Lung (tissue), 11 donors: ENCODE measurements at regions not wholly inside any gene's neighbourhood (a gene's known extent, or its start where the extent isn't known, plus 50 kb on each side); places are given as distances from the start of the nearest gene placed in this dataset.

Experiments used
- ATAC-seq: fragments of 200-7000 bp; cut with Tn5 transposase; one replicate; pipeline ENCODE4 v1.9.1; 2020; ENCODE audit warnings: moderate number of reproducible peaks; ENCODE audit not compliant: insufficient read depth, low FRiP score
- DNase-seq, 3 donors: peaks; one replicate each; pipeline ENCODE4 v3.0.0-alpha.2; 2013 to 2017
- H3K27ac ChIP-seq, 2 donors: one replicate each; pipeline ENCODE4 v1.5.1; 2013; ENCODE audit warnings: mild to moderate bottlenecking in 2 of 2, moderate library complexity in 2 of 2, control low read depth in 1 of 2, inconsistent platforms in 1 of 2, low read depth in 1 of 2, low read length in 1 of 2
- H3K27me3 ChIP-seq, 3 donors: one replicate each; pipeline ENCODE4 v1.5.1; 2013; ENCODE audit warnings: low read length in 2 of 3; ENCODE audit not compliant: control insufficient read depth in 3 of 3, insufficient read depth in 3 of 3
- H3K36me3 ChIP-seq, 4 donors: one replicate each; pipeline ENCODE4 v1.5.1; 2013; ENCODE audit warnings: low read length in 4 of 4, mild to moderate bottlenecking in 1 of 4, moderate library complexity in 1 of 4; ENCODE audit not compliant: control insufficient read depth in 4 of 4, insufficient read depth in 4 of 4
- H3K4me1 ChIP-seq, 5 donors: one replicate each; pipeline ENCODE4 v1.5.1; 2013; ENCODE audit warnings: low read length in 5 of 5, mild to moderate bottlenecking in 2 of 5, moderate library complexity in 1 of 5; ENCODE audit not compliant: control insufficient read depth in 5 of 5, insufficient read depth in 5 of 5
- H3K4me3 ChIP-seq: one replicate; pipeline ENCODE4 v1.5.1; 2013; ENCODE audit warnings: mild to moderate bottlenecking, control low read depth, moderate library complexity
- H3K9ac ChIP-seq, 2 donors: one replicate each; pipeline ENCODE4 v1.5.1; 2013; ENCODE audit warnings: low read length in 2 of 2, control low read depth in 1 of 2; ENCODE audit not compliant: insufficient read depth in 1 of 2
- H3K9me3 ChIP-seq, 4 donors: one replicate each; pipeline ENCODE4 v1.5.1; 2013; ENCODE audit warnings: low read length in 3 of 4, mild to moderate bottlenecking in 1 of 4, moderate library complexity in 1 of 4; ENCODE audit not compliant: control insufficient read depth in 4 of 4, insufficient read depth in 3 of 4
- CTCF ChIP-seq: IDR thresholded peaks from 2 replicates; pipeline ENCODE4 v1.5.1; 2012; ENCODE audit warnings: mild to moderate bottlenecking; ENCODE audit errors: control extremely low read depth, extremely low read depth
- WGBS, 2 donors: extraction: QIAGEN DNeasy Blood & Tissue Kit; methylation state at CpG; one replicate each; pipeline ENCODE4 v1.1.7; 2013; 5-methylcytosine and 5-hydroxymethylcytosine counted together
- donor health status: control.
- donor health status: control.
- donor health status: Bipolar disorder and iron deficiency.
- donor health status: healthy.
- donor health status: DM: yes; HTN: yes; CAD: no.

- Histone ChIP-seq H3K4me1 (no peaks in the 10 kb centered on the region), H3K9ac (no peak overlapping the region), H3K27me3 (no peaks in the 10 kb centered on the region), H3K27ac (no peak overlapping the region), H3K4me3 (no peak overlapping the region), H3K36me3 (no peaks in the 10 kb centered on the region), H3K9me3 (no peaks in the 10 kb centered on the region)
- no peak for TF ChIP-seq CTCF
- no peak for ATAC-seq
- DNase-seq, result no peak
These were observed 225.8 kb downstream of the IPMK start for GRCh38 chr10:58041901-58042300.

GRCh38 chr10:58030208-58030607, 237.5 kb downstream of the IPMK start:
- no peak for TF ChIP-seq CTCF
- DNase-seq, result no peak
- Histone ChIP-seq H3K9ac (no peak overlapping the region), H3K27ac (no peak overlapping the region), H3K4me1 (no peaks in the 10 kb centered on the region), H3K4me3 (no peak overlapping the region), H3K27me3 (no peaks in the 10 kb centered on the region), H3K9me3 (no peaks in the 10 kb centered on the region), H3K36me3 (no peaks in the 10 kb centered on the region)
- WGBS, 2 donors, result 77 to 86% methylated on average over 4 of the region's 4 CpGs
- ATAC-seq, result no peak

GRCh38 chr10:58028597-58029366, 238.9 kb downstream of the IPMK start:
- no peaks in the 10 kb centered on the region for H3K27me3 ChIP-seq
- H3K36me3 ChIP-seq, result no peaks in the 10 kb centered on the region
- ATAC-seq, result no peak

More at GRCh38 chr10:58028597-58029366, 238.9 kb downstream of the IPMK start:
- Histone ChIP-seq H3K9ac (no peak overlapping the region), H3K27ac (no peak overlapping the region), H3K9me3 (no peaks in the 10 kb centered on the region), H3K4me1 (no peaks in the 10 kb centered on the region), H3K4me3 (no peak overlapping the region)
- DNase-seq, result no peak
- no peak for TF ChIP-seq CTCF
